Effector memory CD4-positive, alpha-beta T cell (primary cell): ENCODE measurements at regions not wholly inside any gene's neighbourhood (a gene's known extent, or its start where the extent isn't known, plus 50 kb on each side); places are given as distances from the start of the nearest gene placed in this dataset.

Source experiments
- DNase-seq, 3 donors: peaks; one replicate each; pipeline ENCODE4 v3.0.0-alpha.2; 2020
- H3K27ac ChIP-seq: 2 replicates; pipeline ENCODE4 v1.7.0; 2013; ENCODE audit warnings: mild to moderate bottlenecking, low read length, moderate library complexity; ENCODE audit not compliant: insufficient read depth, poor library complexity, severe bottlenecking
- H3K27me3 ChIP-seq: replicated peaks from 2 replicates; pipeline ENCODE4 v1.7.0; 2013; ENCODE audit warnings: mild to moderate bottlenecking, low read length; ENCODE audit not compliant: insufficient read depth, control insufficient read depth, poor library complexity, severe bottlenecking
- H3K36me3 ChIP-seq: 2 replicates; pipeline ENCODE4 v1.7.0; 2013; ENCODE audit warnings: mild to moderate bottlenecking, low read length, moderate library complexity; ENCODE audit not compliant: control insufficient read depth, insufficient read depth
- H3K4me1 ChIP-seq: 2 replicates; pipeline ENCODE4 v1.7.0; 2013; ENCODE audit warnings: low read length, mild to moderate bottlenecking; ENCODE audit not compliant: control insufficient read depth, insufficient read depth, poor library complexity, severe bottlenecking
- H3K4me3 ChIP-seq: 2 replicates; pipeline ENCODE4 v1.7.0; 2013; ENCODE audit warnings: low read length, low read depth, mild to moderate bottlenecking; ENCODE audit not compliant: insufficient read depth, poor library complexity, severe bottlenecking
- H3K9me3 ChIP-seq: 2 replicates; pipeline ENCODE4 v1.7.0; 2013; ENCODE audit warnings: mild to moderate bottlenecking, low read length, moderate library complexity; ENCODE audit not compliant: control insufficient read depth

- H3K27ac ChIP-seq, result no peak overlapping the region
- DNase-seq, result no peak
- H3K9me3 ChIP-seq, result no peaks in the 10 kb centered on the region
- no peaks in the 10 kb centered on the region for H3K27me3 ChIP-seq
- H3K4me1 ChIP-seq, result no peaks in the 10 kb centered on the region
- H3K36me3 ChIP-seq, result no peaks in the 10 kb centered on the region
- no peak overlapping the region for H3K4me3 ChIP-seq
Observed at GRCh38 chr2:83866211-83866610, 592.9 kb downstream of the SUCLG1 start.

GRCh38 chr2:83862600-83862999, 596.5 kb downstream of the SUCLG1 start:
- no peaks in the 10 kb centered on the region for H3K27me3 ChIP-seq
- H3K4me3 ChIP-seq, result no peak overlapping the region
- no peaks in the 10 kb centered on the region for H3K4me1 ChIP-seq
- no peaks in the 10 kb centered on the region for H3K9me3 ChIP-seq
- DNase-seq, result no peak
- no peak overlapping the region for H3K27ac ChIP-seq
- H3K36me3 ChIP-seq, result no peaks in the 10 kb centered on the region

- Histone ChIP-seq H3K4me3 (no peak overlapping the region), H3K9me3 (no peaks in the 10 kb centered on the region), H3K27ac (no peak overlapping the region), H3K4me1 (no peaks in the 10 kb centered on the region), H3K27me3 (no peaks in the 10 kb centered on the region), H3K36me3 (no peaks in the 10 kb centered on the region)
- DNase-seq, result no peak
Observed at GRCh38 chr2:83860320-83860719, 598.8 kb downstream of the SUCLG1 start.

GRCh38 chr2:83859553-83859952, 599.5 kb downstream of the SUCLG1 start:
- Histone ChIP-seq H3K27me3 (no peaks in the 10 kb centered on the region), H3K27ac (no peak overlapping the region), H3K4me3 (no peak overlapping the region), H3K4me1 (no peaks in the 10 kb centered on the region), H3K9me3 (no peaks in the 10 kb centered on the region), H3K36me3 (no peaks in the 10 kb centered on the region)
- DNase-seq, result no peak

- Histone ChIP-seq H3K4me3 (no peak overlapping the region), H3K27ac (no peak overlapping the region), H3K27me3 (no peaks in the 10 kb centered on the region), H3K9me3 (no peaks in the 10 kb centered on the region), H3K36me3 (no peaks in the 10 kb centered on the region), H3K4me1 (no peaks in the 10 kb centered on the region)
- no peak for DNase-seq
Observed at GRCh38 chr2:83851066-83851465, 608.0 kb downstream of the SUCLG1 start.

GRCh38 chr2:83850071-83850725, 608.9 kb downstream of the SUCLG1 start:
- Histone ChIP-seq H3K9me3 (no peaks in the 10 kb centered on the region), H3K4me1 (no peaks in the 10 kb centered on the region), H3K4me3 (no peak overlapping the region), H3K27me3 (no peaks in the 10 kb centered on the region), H3K36me3 (no peaks in the 10 kb centered on the region), H3K27ac (no peak overlapping the region)
- no peak for DNase-seq

- no peaks in the 10 kb centered on the region for H3K36me3 ChIP-seq
- H3K27me3 ChIP-seq, result no peaks in the 10 kb centered on the region
- no peak overlapping the region for H3K27ac ChIP-seq
- H3K4me1 ChIP-seq, result no peaks in the 10 kb centered on the region
- no peak overlapping the region for H3K4me3 ChIP-seq
- DNase-seq, result no peak
- no peaks in the 10 kb centered on the region for H3K9me3 ChIP-seq
Observed at GRCh38 chr2:83844490-83844889, 614.6 kb downstream of the SUCLG1 start.

GRCh38 chr2:83842421-83842820, 616.7 kb downstream of the SUCLG1 start:
- DNase-seq, result no peak
- H3K36me3 ChIP-seq, result no peaks in the 10 kb centered on the region
- no peak overlapping the region for H3K27ac ChIP-seq
- H3K4me3 ChIP-seq, result no peak overlapping the region
- no peaks in the 10 kb centered on the region for H3K9me3 ChIP-seq
- H3K27me3 ChIP-seq, result no peaks in the 10 kb centered on the region
- no peaks in the 10 kb centered on the region for H3K4me1 ChIP-seq

GRCh38 chr2:83837823-83838222, 621.3 kb downstream of the SUCLG1 start:
- H3K4me1 ChIP-seq, result no peaks in the 10 kb centered on the region
- no peak overlapping the region for H3K27ac ChIP-seq
- H3K4me3 ChIP-seq, result no peak overlapping the region
- no peak for DNase-seq
- H3K36me3 ChIP-seq, result no peaks in the 10 kb centered on the region
- no peaks in the 10 kb centered on the region for H3K27me3 ChIP-seq
- no peaks in the 10 kb centered on the region for H3K9me3 ChIP-seq

GRCh38 chr2:83827618-83828017, 631.5 kb downstream of the SUCLG1 start:
- no peak for DNase-seq
- Histone ChIP-seq H3K9me3 (no peaks in the 10 kb centered on the region), H3K4me3 (no peak overlapping the region), H3K4me1 (no peaks in the 10 kb centered on the region), H3K27me3 (no peaks in the 10 kb centered on the region), H3K27ac (no peak overlapping the region), H3K36me3 (no peaks in the 10 kb centered on the region)
